NCI-H82 treated with DMSO at 0.1 percent for 48 hours (cell line): ENCODE measurements at regions not wholly inside any gene's neighbourhood (a gene's known extent, or its start where the extent isn't known, plus 50 kb on each side); places are given as distances from the start of the nearest gene placed in this dataset.

Experiments
- DNase-seq: peaks from one replicate; lab custom pipeline; 2025; ENCODE audit not compliant: unreplicated experiment; lab: John Stamatoyannopoulos, UW

- DNase-seq = no peak
Measured at GRCh38 chr11:69904161-69904973, 85.2 kb upstream of the FGF3 start.

DNA sequence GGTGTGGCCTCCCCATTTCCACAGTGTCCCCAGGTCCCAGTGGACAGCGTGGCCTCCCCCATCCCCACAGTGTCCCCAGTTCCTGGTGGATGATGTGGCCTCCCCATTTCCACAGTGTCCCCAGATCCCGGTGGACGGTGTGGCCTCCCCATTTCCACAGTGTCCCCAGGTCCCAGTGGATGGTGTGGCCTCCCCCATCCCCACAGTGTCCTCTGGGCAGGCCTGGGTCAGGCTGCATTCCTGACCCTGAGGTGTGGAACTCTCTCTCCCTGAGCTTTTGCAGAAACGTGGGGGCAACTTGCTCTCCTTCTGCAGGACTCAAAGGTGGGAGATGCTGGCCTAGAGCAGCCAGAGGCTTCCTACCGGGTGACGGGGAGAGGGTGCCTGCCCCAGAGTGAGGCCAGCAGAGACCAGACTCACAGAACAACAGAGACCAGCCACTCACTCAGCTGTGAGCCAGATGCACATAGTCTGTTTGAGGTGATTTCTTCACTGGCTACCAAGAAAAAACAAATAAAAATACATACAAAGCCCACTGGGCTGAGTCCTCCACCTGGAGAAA, 85.8 kb upstream of the FGF3 start:
- DNase-seq = no peak

DNA sequence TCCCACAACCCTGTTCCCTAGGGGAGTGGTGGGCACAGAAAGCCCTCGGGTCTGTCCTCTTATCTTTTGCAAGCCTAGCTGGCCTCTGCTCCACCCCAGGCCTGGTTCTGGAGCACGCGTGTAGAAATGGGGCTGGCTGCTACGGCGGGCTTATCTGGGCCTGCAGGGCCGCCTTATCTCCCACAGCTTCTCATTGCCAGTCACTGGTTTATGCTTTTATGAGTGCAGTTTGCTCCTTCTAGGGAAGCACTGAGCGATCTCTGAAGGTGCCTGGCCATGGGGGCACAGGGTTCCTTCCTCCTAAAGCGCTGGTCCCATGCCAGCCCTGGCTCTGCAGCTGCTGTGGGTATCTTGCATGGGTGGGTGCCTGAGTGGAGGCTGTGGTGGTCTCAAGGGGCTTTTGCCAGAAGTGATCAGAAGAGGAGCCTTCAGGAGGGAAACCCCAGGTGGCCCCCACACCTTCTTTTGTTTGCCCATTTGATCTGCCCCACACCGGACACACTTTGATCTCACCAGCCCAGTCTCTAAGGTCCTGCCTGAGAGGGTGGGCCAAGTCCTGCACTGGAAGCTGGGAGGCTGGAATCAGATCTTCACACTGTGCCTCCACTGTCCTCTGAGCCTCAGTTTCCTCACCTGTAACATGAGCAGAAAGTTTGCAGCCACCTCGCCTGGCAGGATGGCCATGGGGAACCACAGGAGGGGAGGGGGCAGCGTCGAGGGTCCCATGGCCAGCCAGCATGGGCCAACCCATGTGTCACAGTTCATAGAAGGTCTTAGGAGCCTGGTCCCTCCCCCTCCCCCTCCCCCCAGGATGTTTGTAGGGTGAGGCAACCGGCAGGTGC, 86.6 kb upstream of the FGF3 start:
- no peak for DNase-seq

- no peak for DNase-seq
Measured at GRCh38 chr11:69906453-69906907, 87.3 kb upstream of the FGF3 start.

- DNase-seq = no peak
Measured at GRCh38 chr11:69907611-69908010, 88.4 kb upstream of the FGF3 start.

DNA sequence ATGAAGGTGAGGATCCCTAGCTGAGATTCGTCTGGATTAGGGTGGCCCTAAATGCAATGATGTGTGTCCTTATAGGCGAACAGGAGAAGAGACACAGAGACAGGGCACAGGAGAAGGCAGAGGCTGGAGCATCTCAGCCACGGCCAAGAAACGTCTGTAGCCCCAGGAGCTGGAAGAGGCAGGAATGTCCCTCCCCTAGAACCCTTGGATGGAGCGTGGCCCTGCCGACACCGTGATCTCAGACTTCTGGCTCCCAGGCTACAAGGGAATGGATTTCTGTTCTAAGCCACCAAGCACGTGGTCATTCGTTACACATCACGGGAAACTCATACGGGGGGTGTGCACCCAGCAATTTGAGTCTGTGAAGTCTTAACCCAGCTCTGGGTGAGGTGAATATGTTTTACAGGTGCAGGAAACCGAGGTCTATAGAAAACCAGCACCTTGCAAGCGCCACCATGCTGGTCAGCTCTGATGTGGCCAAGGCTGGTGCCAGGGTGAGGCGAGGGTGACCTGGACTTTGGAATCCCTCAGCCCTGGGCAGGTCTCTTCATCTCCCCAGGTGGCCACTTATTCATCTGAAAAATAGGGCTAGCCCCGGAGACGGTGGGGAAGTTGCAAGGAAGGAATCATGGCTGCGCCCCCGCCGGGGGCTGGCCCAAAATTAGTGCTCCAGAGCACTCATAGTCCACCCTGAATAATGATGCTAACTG, 89.5 kb upstream of the FGF3 start:
- DNase-seq = no peak

GRCh38 chr11:69909561-69910518, 90.6 kb upstream of the FGF3 start:
- no peak for DNase-seq

GRCh38 chr11:69910519-69911309, 91.5 kb upstream of the FGF3 start:
- no peak for DNase-seq

DNA sequence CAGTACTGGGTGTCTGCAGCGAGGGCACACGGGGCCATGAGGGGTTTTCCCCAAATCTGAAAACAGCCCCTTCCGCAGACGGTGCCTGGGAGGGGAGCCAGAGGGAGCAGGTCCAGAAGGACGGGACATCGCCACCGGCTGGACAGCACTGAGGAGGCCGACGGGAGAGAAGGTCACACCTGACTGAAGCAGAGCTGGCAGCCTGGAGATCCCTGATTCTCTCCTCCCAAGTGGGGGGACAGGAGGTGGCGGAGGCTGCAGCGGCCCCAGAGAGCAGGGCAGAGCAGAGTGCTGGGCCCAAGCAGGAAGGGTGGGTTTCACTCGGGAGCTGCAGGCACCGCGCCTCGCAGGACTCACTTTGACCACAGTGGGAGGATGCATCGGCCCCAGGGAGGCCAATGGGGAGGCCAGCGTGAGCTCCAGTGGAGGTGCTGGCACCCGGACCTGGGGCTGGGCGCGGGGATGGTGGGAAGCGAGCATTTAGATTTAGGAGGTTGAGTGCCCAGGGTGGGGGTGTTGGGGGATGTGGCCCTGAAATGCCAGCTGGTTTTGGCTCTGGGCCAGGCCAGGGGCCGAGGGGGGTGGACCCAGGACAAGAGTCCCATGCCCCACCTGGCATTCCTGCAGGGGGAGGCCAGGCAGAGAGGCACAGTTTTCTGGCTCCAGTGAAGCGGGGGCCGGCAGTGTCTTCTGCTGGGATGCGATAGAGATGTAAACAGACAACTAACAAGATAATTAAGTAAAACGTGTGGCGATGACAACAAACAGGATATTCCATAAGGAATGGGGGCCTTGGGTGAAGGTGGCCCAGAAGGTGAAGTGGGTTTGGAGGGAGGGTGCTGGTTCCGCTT, 92.3 kb upstream of the FGF3 start:
- no peak for DNase-seq

GRCh38 chr11:69912161-69912910, 93.1 kb upstream of the FGF3 start:
- DNase-seq = no peak

GRCh38 chr11:69912911-69913451, 93.8 kb upstream of the FGF3 start:
- DNase-seq = no peak

GRCh38 chr11:69913591-69914285, 94.5 kb upstream of the FGF3 start:
- no peak for DNase-seq

- no peak for DNase-seq
Measured at GRCh38 chr11:69914286-69915150, 95.3 kb upstream of the FGF3 start.

GRCh38 chr11:69915151-69915500, 95.9 kb upstream of the FGF3 start:
- DNase-seq = no peak

- no peak for DNase-seq
Measured at GRCh38 chr11:69915501-69916250, 96.5 kb upstream of the FGF3 start.
